ENCODE measurements at regions not wholly inside any gene's neighbourhood (a gene's known extent, or its start where the extent isn't known, plus 50 kb on each side); places are given as distances from the start of the nearest gene placed in this dataset.

DNA sequence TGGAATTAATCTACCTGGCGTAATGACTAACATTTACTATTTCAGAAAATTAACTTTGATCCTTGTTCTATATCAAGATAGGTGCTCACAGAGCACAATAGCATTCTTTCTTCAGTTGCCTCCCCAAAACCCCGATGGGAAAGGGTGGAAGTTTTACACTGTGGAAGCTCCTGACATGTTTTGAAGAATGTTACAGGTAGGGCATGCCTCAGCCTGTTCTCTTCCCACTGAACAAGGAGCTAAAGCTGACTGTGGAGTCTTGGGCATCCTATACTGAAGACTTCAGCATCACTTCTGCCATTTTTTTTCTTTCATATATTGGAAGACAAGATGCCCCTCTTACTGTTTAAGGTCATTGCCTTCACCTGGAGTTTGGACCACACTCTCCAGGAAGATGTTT is 211.2 kb downstream of the SPP2 start:
- Histone ChIP-seq H3K4ac (ENCODE audit: low read depth, low read length) (no peak overlapping the region), H2BK15ac (ENCODE audit: low read depth, low read length) (no peak overlapping the region), H2AK5ac (ENCODE audit: insufficient read length, low read length) (no peak overlapping the region), H3T11ph (ENCODE audit: low read length) (no peak overlapping the region), H3K18ac (ENCODE audit: insufficient read length, low read depth, low read length) (no peak overlapping the region), H3K14ac (ENCODE audit: insufficient read depth, low read length) (no peak overlapping the region), H2AFZ (ENCODE audit: low read length) (no peak overlapping the region), H4K20me1 (ENCODE audit: control insufficient read depth, insufficient read depth, insufficient read length) (no peaks in the 10 kb centered on the region), H4K8ac (replicated peaks; ENCODE audit: insufficient read length, low read depth, low read length) (no peak overlapping the region), H2BK12ac (ENCODE audit: insufficient read length, low read depth, low read length) (no peak overlapping the region), H3K23me2 (ENCODE audit: insufficient read length, low read depth, low read length, poor library complexity, severe bottlenecking) (no peaks in the 10 kb centered on the region), H4K5ac (ENCODE audit: insufficient read length, low read depth, low read length) (no peak overlapping the region), H2BK20ac (ENCODE audit: low read depth, low read length, poor library complexity, severe bottlenecking) (no peak overlapping the region), H3K4me2 (ENCODE audit: insufficient read depth, insufficient read length, low read length) (no peak overlapping the region), H3K4me1 (ENCODE audit: insufficient read depth, low read length) (no peaks in the 10 kb centered on the region), H3K9ac (ENCODE audit: extremely low read depth, insufficient read length, low read length) (no peak overlapping the region), H3K27ac (ENCODE audit: insufficient read length, low read depth, low read length) (no peak overlapping the region), H3K27me3 (ENCODE audit: insufficient read depth, low read length) (no peaks in the 10 kb centered on the region), H3K9me3 (ENCODE audit: control insufficient read depth, low read depth, low read length) (no peaks in the 10 kb centered on the region), H3K79me2 (ENCODE audit: insufficient read depth, low read length) (no peaks in the 10 kb centered on the region), H2BK5ac (ENCODE audit: insufficient read length, low read length) (no peak overlapping the region), H3K79me1 (ENCODE audit: insufficient read depth, low read depth, low read length, poor library complexity, severe bottlenecking) (no peaks in the 10 kb centered on the region), H3K56ac (ENCODE audit: insufficient read length, low read depth, low read length) (no peak overlapping the region), H3K23ac (ENCODE audit: insufficient read length, low read depth, low read length) (no peak overlapping the region), H4K91ac (ENCODE audit: insufficient read length, low read depth, low read length) (no peak overlapping the region), H2BK120ac (ENCODE audit: low read depth, low read length, poor library complexity, severe bottlenecking) (no peak overlapping the region)
- Mint-ChIP-seq H3K36me3 (ENCODE audit: insufficient read depth in 1 of 3, low read depth in 3 of 3) (no peaks in the 10 kb centered on the region; a peak in 1 of 7 replicates), H3K27me3 (ENCODE audit: low read depth) (no peaks in the 10 kb centered on the region; the same call in 1 of the 2 replicates), H3K4me3 (no peak overlapping the region), H3K4me1 (peaks cover 5 to 9% of the 10 kb centered on the region in 2 experiments; a peak in 3 of 4 replicates), H3K9me3 (no peaks in the 10 kb centered on the region; a peak in 1 of 5 replicates), H3K27ac (no peak overlapping the region)
- TF ChIP-seq CTCF (conservative IDR thresholded peaks at IDR 0.05), result no peak
- no CpG with 5 or more reads among the region's 2 CpGs for WGBS (ENCODE audit: extremely low coverage, insufficient read length, low lambda C conversion rate)
- DNase-seq, result no peak

Measured in H9 (cell line).